Neural cell (in vitro differentiated cells): ENCODE measurements at regions not wholly inside any gene's neighbourhood (a gene's known extent, or its start where the extent isn't known, plus 50 kb on each side); places are given as distances from the start of the nearest gene placed in this dataset.

Experiments
- H2AFZ ChIP-seq: fragments of 200-600, 300-800 bp; sonication (generic), shearing (Covaris generic); 2 replicates; pipeline ENCODE4 v1.6.0; 2014; ENCODE audit warnings: low read depth, mild to moderate bottlenecking, antibody characterized with exemption, low read length, moderate library complexity
- H3F3A ChIP-seq: fragments of 200-600 bp; shearing (Covaris generic); 2 replicates; pipeline ENCODE4 v1.6.1; 2016; ENCODE audit warnings: mild to moderate bottlenecking, moderate library complexity, mixed read lengths, antibody characterized with exemption, low read length; ENCODE audit not compliant: insufficient read depth, poor library complexity, severe bottlenecking
- H3K27ac ChIP-seq: fragments of 200-600, 300-800 bp; sonication (generic), shearing (Covaris generic); 2 replicates; pipeline ENCODE4 v1.5.1; 2014; ENCODE audit warnings: mild to moderate bottlenecking, low read length, moderate library complexity
- H3K27me3 ChIP-seq: fragments of 300-800, 200-600 bp; sonication (generic), shearing (Covaris generic); 2 replicates; pipeline ENCODE4 v1.6.0; 2014; ENCODE audit warnings: mild to moderate bottlenecking, low read depth, low read length, moderate library complexity; ENCODE audit not compliant: insufficient read depth
- H3K36me3 ChIP-seq: fragments of 300-800, 200-600 bp; sonication (generic), shearing (Covaris generic); 2 replicates; pipeline ENCODE4 v1.5.1; 2014; ENCODE audit warnings: mild to moderate bottlenecking, antibody characterized with exemption, low read length, moderate library complexity; ENCODE audit not compliant: insufficient read depth
- H3K4me2 ChIP-seq: fragments of 300-800, 200-600 bp; sonication (generic), shearing (Covaris generic); 2 replicates; pipeline ENCODE4 v1.6.0; 2014; ENCODE audit warnings: mild to moderate bottlenecking, low read length
- H3K4me3 ChIP-seq: fragments of 300-800, 200-600 bp; sonication (generic), shearing (Covaris generic); 2 replicates; pipeline ENCODE4 v1.5.1; 2014; ENCODE audit warnings: mild to moderate bottlenecking, low read length, moderate library complexity
- H3K79me2 ChIP-seq: fragments of 200-600 bp; shearing (Covaris generic); replicated peaks from 2 replicates; pipeline ENCODE4 v1.6.0; 2014; ENCODE audit warnings: mild to moderate bottlenecking, low read length, moderate library complexity; ENCODE audit not compliant: insufficient read depth
- H3K9ac ChIP-seq: fragments of 300-800, 200-600 bp; sonication (generic), shearing (Covaris generic); 2 replicates; pipeline ENCODE4 v1.6.1; 2016; ENCODE audit warnings: mild to moderate bottlenecking, low read length, mixed read lengths
- H3K9me2 ChIP-seq: fragments of 200-600 bp; shearing (Covaris generic); 2 replicates; pipeline ENCODE4 v1.6.1; 2016; ENCODE audit warnings: mild to moderate bottlenecking, low read length, mixed read lengths; ENCODE audit not compliant: insufficient read depth
- H3K9me3 ChIP-seq: fragments of 200-600, 300-800 bp; sonication (generic), shearing (Covaris generic); 2 replicates; pipeline ENCODE4 v1.6.1; 2016; ENCODE audit warnings: mild to moderate bottlenecking, mixed run types, low read length, moderate library complexity, mixed read lengths
- H4K20me1 ChIP-seq: fragments of 200-600 bp; shearing (Covaris generic); 2 replicates; pipeline ENCODE4 v1.6.1; 2016; ENCODE audit warnings: mild to moderate bottlenecking, mixed run types; ENCODE audit not compliant: insufficient read depth
- CTCF ChIP-seq: fragments of 450-650 bp; IDR thresholded peaks from 2 replicates; pipeline ENCODE4 v1.5.1; 2014; ENCODE audit warnings: antibody characterized with exemption, mild to moderate bottlenecking, moderate library complexity; ENCODE audit not compliant: poor library complexity, severe bottlenecking
- EP300 ChIP-seq: fragments of 450-650 bp; conservative IDR thresholded peaks from 2 replicates; pipeline ENCODE4 v1.6.1; 2014; ENCODE audit warnings: antibody characterized with exemption, mild to moderate bottlenecking, moderate library complexity; ENCODE audit not compliant: poor library complexity, severe bottlenecking
- EZH2 ChIP-seq: fragments of 200-600, 300-800 bp; shearing (Covaris generic), sonication (generic); IDR thresholded peaks from 2 replicates; pipeline ENCODE4 v1.6.1; 2014; ENCODE audit warnings: antibody characterized with exemption, low read length, borderline replicate concordance, mild to moderate bottlenecking; ENCODE audit not compliant: insufficient read depth, poor library complexity, severe bottlenecking
- MXI1 ChIP-seq: fragments of 450-650 bp; conservative IDR thresholded peaks from 2 replicates; pipeline ENCODE4 v1.6.1; 2014; ENCODE audit warnings: antibody characterized with exemption, mild to moderate bottlenecking; ENCODE audit not compliant: poor library complexity, severe bottlenecking
- POLR2AphosphoS5 ChIP-seq: IDR thresholded peaks from 2 replicates; pipeline ENCODE4 v1.6.1; 2012
- RAD21 ChIP-seq: fragments of 450-650 bp; conservative IDR thresholded peaks from 2 replicates; pipeline ENCODE4 v1.6.1; 2014; ENCODE audit warnings: antibody characterized with exemption, mild to moderate bottlenecking, moderate library complexity
- SMC3 ChIP-seq: fragments of 450-650 bp; conservative IDR thresholded peaks from 2 replicates; pipeline ENCODE4 v1.6.1; 2014; ENCODE audit warnings: antibody characterized with exemption, mild to moderate bottlenecking, moderate library complexity; ENCODE audit not compliant: poor library complexity
- TAF1 ChIP-seq: IDR thresholded peaks from 2 replicates; pipeline ENCODE4 v1.6.1; 2012; ENCODE audit warnings: low read depth
- TF ChIP-seq, protein P1 (sequence below): IDR thresholded peaks from 2 replicates; pipeline ENCODE4 v1.6.1; 2012; ENCODE audit warnings: borderline replicate concordance

DNA sequence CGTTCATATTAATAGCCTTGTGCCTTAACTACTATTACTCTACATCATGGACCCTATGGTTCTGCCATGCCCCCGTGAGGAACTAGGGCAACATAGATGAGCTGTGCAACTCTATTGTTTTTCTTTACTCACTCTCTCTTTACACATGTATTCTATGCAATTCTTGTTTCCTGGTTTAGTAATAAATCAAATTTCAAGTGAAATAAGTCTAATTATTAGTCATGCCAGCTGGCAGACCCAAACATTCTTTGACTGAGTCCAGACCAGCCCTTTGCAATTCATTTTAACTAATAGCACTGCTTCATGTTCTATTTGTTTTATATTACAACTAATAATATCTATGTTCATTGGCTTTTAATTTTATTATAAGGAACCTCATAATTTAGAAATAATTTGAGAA lies 789.3 kb upstream of the ADAMTS5 start:
- H3K9me2 ChIP-seq = no peaks in the 10 kb centered on the region
- no peak overlapping the region for H3K9ac ChIP-seq
- H3K36me3 ChIP-seq = no peaks in the 10 kb centered on the region
- H3K27me3 ChIP-seq = no peaks in the 10 kb centered on the region
- no peak overlapping the region for H2AFZ ChIP-seq
- H3K9me3 ChIP-seq = no peaks in the 10 kb centered on the region
- no peak overlapping the region for H3K27ac ChIP-seq
- H3K4me3 ChIP-seq = no peak overlapping the region
- no peaks in the 10 kb centered on the region for H4K20me1 ChIP-seq
- no peak for TF ChIP-seq SMC3
- no peak for TF ChIP-seq TAF1
- TF ChIP-seq, protein P1, sequence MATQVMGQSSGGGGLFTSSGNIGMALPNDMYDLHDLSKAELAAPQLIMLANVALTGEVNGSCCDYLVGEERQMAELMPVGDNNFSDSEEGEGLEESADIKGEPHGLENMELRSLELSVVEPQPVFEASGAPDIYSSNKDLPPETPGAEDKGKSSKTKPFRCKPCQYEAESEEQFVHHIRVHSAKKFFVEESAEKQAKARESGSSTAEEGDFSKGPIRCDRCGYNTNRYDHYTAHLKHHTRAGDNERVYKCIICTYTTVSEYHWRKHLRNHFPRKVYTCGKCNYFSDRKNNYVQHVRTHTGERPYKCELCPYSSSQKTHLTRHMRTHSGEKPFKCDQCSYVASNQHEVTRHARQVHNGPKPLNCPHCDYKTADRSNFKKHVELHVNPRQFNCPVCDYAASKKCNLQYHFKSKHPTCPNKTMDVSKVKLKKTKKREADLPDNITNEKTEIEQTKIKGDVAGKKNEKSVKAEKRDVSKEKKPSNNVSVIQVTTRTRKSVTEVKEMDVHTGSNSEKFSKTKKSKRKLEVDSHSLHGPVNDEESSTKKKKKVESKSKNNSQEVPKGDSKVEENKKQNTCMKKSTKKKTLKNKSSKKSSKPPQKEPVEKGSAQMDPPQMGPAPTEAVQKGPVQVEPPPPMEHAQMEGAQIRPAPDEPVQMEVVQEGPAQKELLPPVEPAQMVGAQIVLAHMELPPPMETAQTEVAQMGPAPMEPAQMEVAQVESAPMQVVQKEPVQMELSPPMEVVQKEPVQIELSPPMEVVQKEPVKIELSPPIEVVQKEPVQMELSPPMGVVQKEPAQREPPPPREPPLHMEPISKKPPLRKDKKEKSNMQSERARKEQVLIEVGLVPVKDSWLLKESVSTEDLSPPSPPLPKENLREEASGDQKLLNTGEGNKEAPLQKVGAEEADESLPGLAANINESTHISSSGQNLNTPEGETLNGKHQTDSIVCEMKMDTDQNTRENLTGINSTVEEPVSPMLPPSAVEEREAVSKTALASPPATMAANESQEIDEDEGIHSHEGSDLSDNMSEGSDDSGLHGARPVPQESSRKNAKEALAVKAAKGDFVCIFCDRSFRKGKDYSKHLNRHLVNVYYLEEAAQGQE = no peak
- TF ChIP-seq CTCF = no peak
- TF ChIP-seq EZH2 = no peak
- TF ChIP-seq RAD21 = no peak
- TF ChIP-seq MXI1 = no peak
- TF ChIP-seq POLR2AphosphoS5 = no peak
- no peak for TF ChIP-seq EP300
- no peaks in the 10 kb centered on the region for H3K79me2 ChIP-seq
- H3F3A ChIP-seq = no peaks in the 10 kb centered on the region
- H3K4me2 ChIP-seq = no peak overlapping the region

- H3F3A ChIP-seq = no peaks in the 10 kb centered on the region
- no peak overlapping the region for H3K27ac ChIP-seq
- no peak overlapping the region for H3K4me3 ChIP-seq
- no peak for TF ChIP-seq TAF1
- no peak for TF ChIP-seq MXI1
- no peak for TF ChIP-seq EP300
- TF ChIP-seq EZH2 = no peak
- no peak for TF ChIP-seq CTCF
- TF ChIP-seq POLR2AphosphoS5 = no peak
- no peak for TF ChIP-seq RAD21
- TF ChIP-seq, protein P1 = no peak
- no peak for TF ChIP-seq SMC3
- H3K27me3 ChIP-seq = no peaks in the 10 kb centered on the region
- H3K79me2 ChIP-seq = no peaks in the 10 kb centered on the region
- no peak overlapping the region for H3K9ac ChIP-seq
- no peaks in the 10 kb centered on the region for H3K9me2 ChIP-seq
- H4K20me1 ChIP-seq = no peaks in the 10 kb centered on the region
- no peak overlapping the region for H2AFZ ChIP-seq
- H3K9me3 ChIP-seq = no peaks in the 10 kb centered on the region
- no peak overlapping the region for H3K4me2 ChIP-seq
- H3K36me3 ChIP-seq = no peaks in the 10 kb centered on the region
Observed at GRCh38 chr21:27743971-27744564, 777.2 kb upstream of the ADAMTS5 start.
